GM06990 (cell line): ENCODE measurements at regions not wholly inside any gene's neighbourhood (a gene's known extent, or its start where the extent isn't known, plus 50 kb on each side); places are given as distances from the start of the nearest gene placed in this dataset.

Experiments used
- DNase-seq: peaks from one replicate; pipeline ENCODE4 v3.0.0-alpha.2; 2011; ENCODE audit not compliant: insufficient read length; ENCODE audit errors: extremely low read depth
- H3K27me3 ChIP-seq: replicated peaks from 2 replicates; pipeline ENCODE4 v1.6.0; 2011; ENCODE audit warnings: low read length; ENCODE audit not compliant: control insufficient read depth, insufficient read depth
- H3K36me3 ChIP-seq: 2 replicates; pipeline ENCODE4 v1.5.1; 2011; ENCODE audit warnings: low read length; ENCODE audit not compliant: control insufficient read depth, insufficient read depth
- H3K4me3 ChIP-seq: replicated peaks from 2 replicates; pipeline ENCODE4 v1.5.1; 2011; ENCODE audit warnings: low read depth, mild to moderate bottlenecking, control low read depth, low read length
- CTCF ChIP-seq: IDR thresholded peaks from 2 replicates; pipeline ENCODE4 v1.5.1; 2011; ENCODE audit warnings: low read length, control low read depth, mild to moderate bottlenecking, inconsistent platforms; ENCODE audit not compliant: insufficient read depth, poor library complexity, severe bottlenecking

GRCh38 chr6:87995461-87995860 is 52.2 kb upstream of the SPACA1 start:
- Histone ChIP-seq H3K36me3 (no peaks in the 10 kb centered on the region), H3K27me3 (no peaks in the 10 kb centered on the region), H3K4me3 (no peak overlapping the region)
- DNase-seq: no peak
- TF ChIP-seq CTCF: no peak

DNA sequence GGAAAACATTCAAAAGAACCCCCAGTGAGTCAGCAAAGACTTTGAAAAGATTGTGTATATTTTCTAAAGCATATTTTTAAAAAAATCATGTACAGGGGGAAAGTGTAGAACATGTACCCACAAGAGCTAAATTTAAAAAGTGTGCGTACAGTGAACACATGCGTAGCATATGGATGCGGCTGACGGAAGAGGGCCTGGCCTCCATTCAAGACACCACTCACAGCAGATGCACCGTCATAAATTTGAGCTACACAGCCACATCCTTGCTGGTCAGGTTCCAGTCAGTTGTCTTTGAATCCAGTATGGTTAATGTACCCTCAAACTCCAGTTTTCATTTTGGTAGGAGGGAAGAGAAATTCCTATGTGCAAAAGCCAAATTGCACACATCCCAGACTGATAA is 54.3 kb upstream of the SPACA1 start:
- H3K36me3 ChIP-seq: no peaks in the 10 kb centered on the region
- H3K27me3 ChIP-seq: no peaks in the 10 kb centered on the region
- no peak overlapping the region for H3K4me3 ChIP-seq
- DNase-seq: no peak
- no peak for TF ChIP-seq CTCF

DNA sequence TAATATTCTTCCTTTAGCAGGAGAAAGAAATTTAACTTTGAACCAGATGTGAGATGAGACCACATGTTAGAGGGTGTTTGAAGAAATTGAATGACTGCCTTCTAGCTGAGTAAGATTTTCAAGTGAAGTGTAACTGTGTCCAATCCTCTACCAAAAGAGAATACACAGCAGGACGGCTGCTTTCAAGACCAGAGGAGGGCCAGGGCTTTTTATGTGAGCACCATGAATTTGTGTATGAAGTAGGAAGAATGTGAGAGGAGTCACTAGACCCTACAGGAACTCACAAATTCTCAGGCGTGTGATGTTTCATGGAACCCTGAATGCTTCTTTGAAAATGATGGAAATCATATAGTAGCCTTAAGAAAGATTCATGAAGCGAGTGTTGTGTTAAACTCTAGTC is 56.8 kb upstream of the SPACA1 start:
- H3K27me3 ChIP-seq: no peaks in the 10 kb centered on the region
- H3K36me3 ChIP-seq: no peaks in the 10 kb centered on the region
- no peak overlapping the region for H3K4me3 ChIP-seq
- no peak for DNase-seq
- no peak for TF ChIP-seq CTCF

DNA sequence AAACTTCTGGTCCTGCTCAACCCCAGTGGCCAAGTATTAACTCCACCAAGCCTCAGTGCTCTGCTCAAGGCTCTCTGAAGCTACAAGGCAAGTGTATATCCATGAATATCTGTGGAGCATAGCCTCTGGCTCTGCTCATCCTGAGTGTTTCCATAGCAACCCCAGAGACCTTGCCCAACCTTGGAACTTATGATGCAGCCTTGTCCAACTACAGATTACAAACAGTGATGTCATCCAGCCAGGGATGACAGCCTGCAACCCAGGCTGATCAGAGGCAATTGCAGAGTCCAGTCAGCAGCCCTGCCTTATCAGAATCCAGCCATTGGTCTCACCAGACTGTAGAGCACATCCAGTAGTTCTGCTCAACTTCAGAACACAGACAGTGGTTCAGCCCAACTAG is 65.5 kb upstream of the SPACA1 start:
- Histone ChIP-seq H3K27me3 (no peaks in the 10 kb centered on the region), H3K36me3 (no peaks in the 10 kb centered on the region), H3K4me3 (no peak overlapping the region)
- no peak for DNase-seq
- no peak for TF ChIP-seq CTCF

DNA sequence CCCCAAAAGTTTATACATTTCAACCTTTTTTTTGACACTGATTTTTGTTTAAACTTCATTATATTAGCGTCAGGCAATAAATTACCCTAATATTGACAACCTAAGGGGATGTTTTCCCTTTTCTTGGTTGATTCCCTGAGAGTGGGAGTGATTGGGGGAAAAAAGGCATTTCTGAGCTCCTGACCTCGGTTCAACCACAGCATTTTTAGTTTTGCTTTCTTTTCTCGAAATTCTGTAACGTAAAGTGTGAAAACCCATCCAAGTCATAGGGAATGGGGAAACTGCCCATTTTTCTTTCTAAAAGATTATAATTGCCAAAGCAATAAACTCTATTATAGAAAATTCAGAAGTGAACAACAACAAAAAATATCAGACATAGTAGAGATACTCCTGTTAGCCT is 67.9 kb upstream of the SPACA1 start:
- no peak for TF ChIP-seq CTCF
- H3K27me3 ChIP-seq: no peaks in the 10 kb centered on the region
- H3K4me3 ChIP-seq: no peak overlapping the region

DNA sequence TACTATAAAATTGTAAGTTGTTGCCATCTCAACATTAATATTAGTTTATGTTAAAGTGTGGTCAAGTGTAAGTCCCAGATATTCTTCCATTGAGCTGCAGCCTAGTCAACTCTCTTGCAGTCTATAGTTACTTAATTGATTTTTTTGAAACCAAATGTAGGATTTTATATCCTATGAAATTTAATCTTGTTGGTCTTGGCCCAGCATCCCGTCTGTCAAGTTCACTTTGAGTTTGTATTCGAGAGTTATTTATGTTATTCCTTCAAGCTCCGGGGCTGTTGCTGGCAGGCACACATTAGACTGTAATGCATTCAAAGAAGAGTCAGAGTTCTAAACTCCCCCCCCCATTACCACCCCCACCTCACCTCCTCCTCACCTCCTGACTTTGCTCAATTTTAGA is 71.0 kb upstream of the SPACA1 start:
- no peaks in the 10 kb centered on the region for H3K27me3 ChIP-seq
- H3K36me3 ChIP-seq: no peaks in the 10 kb centered on the region
- DNase-seq: no peak
- no peak for TF ChIP-seq CTCF
- H3K4me3 ChIP-seq: no peak overlapping the region

More for the DNA sequence above, 67.9 kb upstream of the SPACA1 start:
- no peaks in the 10 kb centered on the region for H3K36me3 ChIP-seq
- DNase-seq: no peak
